NCI-H187 (cell line): ENCODE measurements at regions not wholly inside any gene's neighbourhood (a gene's known extent, or its start where the extent isn't known, plus 50 kb on each side); places are given as distances from the start of the nearest gene placed in this dataset.

Experiments
- DNase-seq, 2 experiments: peaks; one replicate each; lab custom pipeline; 2025; lab: John Stamatoyannopoulos, UW

DNA sequence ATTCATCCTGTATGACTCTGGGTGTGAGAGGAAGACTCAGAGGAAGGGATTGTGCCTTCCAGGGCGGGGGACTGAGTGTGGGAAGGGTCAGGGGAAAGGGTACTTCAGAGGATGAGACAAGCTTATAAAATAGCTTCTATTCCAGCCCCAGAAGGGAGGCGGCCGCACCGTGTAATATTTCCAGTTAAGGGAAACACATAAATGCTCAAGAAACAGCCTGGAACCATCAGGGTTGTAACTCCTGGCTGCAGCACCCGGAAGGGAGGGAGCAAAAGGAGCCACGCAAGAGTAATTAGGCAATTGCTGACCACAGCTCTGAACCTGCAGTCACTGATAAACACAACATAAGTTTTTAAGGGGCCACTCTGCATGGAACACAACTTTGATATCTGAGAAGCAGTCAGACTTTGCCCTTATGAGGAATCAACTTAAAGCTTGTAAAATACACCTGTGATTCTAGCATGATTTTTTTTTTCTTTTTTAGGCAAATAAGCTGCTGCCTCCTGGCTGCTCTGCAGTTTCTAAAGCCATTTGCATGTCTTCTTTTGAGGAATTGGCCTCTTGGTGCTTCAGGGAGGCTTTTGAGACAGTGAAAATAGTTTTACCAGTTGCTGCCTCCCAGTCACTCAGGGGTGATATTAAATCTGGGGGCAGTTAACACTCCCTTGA, 382.7 kb downstream of the ENC1 start:
- no peak for DNase-seq

- DNase-seq: no peak
Observed at GRCh38 chr5:74257060-74257527, 383.4 kb downstream of the ENC1 start.

- no peak for DNase-seq
Observed at GRCh38 chr5:74255692-74256392, 384.7 kb downstream of the ENC1 start.

GRCh38 chr5:74254257-74254656, 386.3 kb downstream of the ENC1 start:
- DNase-seq: no peak

- no peak for DNase-seq
Observed at GRCh38 chr5:74252044-74252443, 388.5 kb downstream of the ENC1 start.

DNA sequence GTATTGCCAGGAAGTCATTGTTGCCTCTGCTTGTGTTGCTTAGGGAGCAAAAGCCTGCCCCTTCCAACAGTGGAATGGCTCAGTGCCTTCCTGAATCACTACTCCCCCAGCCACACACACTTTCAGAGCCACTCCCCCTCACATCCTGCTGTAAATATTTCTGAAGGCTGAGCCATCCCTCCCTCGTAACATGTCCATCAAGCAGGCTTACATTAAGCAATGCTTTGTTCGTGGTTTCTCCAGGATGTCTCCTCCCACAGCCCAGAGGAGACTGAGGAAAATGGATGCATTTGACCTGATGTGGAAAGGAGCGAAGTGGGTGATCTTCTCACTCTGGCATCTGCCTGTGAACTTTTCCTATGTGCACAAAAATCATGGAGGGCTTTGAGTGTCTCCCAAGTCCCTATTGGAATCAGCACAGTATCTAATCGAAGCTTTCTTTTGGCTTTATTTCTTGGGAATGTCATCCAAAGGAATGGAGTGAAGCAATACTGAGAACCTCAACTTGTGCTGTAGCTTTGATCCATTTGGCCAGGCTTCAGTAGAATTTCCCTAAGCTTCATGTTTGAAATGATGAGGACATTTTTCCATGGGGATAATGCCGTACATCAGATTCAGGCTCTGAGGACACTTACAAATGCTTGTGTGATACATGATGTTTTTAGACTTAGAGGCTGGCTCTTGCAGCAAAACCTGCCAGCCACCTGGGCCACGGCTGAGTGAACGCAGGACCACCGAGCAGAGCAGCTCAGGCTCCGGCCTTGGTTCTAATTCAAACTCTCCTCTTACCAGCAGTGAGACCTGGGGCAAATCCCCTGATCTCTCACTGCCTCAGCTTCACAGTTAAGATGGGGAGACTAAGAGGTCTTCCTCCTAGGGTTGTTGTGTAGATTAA, 389.1 kb downstream of the ENC1 start:
- no peak for DNase-seq

DNA sequence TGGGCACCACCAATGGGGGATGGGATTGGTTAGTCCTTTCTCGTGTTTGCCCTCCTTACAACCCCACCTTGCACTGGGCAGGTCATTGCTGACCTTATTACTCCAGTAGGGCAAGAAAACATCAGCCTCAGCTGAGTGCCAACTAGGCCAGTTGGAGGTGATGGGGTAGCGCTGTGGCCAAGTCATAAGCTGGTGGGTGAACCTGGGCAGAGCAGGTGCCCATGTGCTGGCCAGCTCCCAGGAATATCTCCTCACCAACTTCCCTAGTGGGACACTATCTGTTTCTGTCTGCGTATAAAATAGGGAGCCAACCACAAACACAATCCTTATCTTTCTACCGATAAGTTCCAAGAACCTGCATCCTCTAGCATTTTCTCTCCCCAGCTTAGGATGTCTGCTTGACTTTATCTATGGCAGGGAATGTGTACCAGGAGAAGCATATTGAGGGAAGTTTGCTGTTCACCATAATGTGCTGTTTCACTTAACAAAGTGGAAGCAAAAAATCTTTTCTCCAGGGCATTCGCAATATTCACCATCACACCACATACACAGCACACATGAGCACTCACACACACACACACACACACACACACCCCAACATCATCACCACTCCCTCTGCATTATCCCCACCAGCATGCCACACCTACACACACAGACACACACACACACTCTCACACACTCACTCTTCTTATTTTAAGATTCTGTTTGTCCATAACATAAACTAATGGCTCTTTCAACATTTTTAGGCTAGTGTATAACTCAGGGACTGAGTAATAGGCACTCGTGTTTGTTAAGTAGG, 390.0 kb downstream of the ENC1 start:
- no peak for DNase-seq

DNA sequence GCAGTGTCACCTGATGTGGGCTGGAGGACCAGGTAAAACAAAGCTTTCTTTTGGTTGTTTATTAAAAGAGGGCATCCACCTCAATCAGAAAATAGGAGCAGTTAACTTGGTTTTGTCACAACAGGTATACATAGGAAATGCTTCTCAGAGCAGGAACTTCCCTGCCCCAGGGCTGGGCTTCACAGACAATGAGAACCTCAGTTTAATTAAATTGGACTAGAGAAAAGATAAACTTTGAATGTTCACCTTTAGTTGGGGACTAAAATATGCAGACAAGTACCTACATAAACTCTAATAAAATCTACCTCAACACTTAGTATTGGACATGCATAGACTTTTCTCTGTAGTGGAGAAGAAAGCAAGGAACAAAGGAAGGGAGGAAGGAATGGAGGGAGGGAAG, 392.0 kb downstream of the ENC1 start:
- no peak for DNase-seq

DNA sequence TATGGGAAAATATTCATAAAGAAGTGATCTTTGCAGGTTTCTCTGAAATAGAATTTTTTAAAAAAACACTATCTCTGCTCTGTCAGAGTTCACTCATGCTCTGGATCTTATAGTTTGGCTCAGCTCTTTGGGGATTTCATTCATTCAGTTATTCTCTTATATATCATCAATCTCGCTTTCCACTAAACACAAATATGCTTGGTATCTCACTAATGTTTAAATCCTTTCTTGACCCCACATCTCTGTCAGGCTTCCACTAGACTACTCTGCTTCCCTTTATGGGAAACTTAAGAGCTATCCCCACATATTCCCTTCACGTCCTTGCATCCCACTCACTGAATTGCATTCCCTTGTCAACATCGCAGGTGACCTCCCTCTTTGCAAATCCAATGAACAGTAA, 396.1 kb downstream of the ENC1 start:
- no peak for DNase-seq

DNA sequence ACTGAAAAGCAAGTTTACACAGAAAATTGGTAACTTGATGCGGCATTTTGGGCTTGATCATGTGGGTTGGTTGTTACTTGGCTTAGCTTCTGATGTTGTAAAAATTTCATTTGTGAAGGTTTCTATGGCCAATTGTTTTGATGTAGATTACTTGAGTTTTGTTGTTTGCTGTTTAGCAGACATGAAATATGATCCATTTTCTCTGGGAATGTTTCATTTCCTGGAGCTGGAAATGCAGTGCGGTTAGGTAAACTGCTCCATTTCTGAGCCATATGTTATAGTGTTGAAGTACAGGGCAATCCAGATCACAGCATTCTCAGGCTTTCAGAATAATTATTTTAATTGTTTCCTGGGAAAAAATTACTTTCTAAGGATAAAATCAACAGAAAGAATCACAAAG, 396.9 kb downstream of the ENC1 start:
- no peak for DNase-seq

DNA sequence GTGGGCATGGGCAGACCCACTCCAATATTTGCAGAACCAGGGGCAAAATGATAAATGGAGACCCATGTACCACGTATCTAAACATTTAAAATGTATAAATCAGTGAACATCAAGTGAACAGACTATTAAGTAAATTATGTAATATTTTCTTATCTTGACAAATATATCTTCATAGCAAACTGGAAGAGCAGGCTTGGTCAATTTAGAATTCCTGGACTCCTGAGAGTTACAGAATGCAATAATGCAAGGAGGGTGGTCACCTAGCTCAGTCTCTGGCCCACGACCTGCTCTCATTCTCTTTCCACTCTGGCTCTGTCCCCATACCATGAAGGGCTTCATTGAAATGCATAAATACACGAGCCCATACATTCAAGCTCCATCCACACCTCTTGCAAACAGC, 398.0 kb downstream of the ENC1 start:
- DNase-seq: no peak

DNA sequence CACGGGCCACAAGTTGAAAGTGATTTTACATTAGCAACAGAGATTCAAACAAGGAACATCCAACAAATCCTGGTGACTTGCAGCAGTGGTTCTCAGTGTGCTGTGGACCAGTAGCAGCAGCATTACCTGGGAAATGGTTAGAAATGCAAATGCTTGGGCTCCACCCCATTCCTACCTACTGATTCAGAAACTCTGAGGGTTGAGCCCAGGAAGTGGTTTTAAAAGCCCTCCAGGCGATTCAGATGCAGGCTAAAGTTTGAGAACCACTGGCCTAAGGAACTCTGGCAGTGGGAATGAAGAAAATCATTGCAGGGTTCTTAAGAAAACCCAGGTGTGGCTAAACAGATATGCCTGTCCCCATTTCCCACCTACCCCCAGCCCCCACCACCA, 398.8 kb downstream of the ENC1 start:
- no peak for DNase-seq

DNA sequence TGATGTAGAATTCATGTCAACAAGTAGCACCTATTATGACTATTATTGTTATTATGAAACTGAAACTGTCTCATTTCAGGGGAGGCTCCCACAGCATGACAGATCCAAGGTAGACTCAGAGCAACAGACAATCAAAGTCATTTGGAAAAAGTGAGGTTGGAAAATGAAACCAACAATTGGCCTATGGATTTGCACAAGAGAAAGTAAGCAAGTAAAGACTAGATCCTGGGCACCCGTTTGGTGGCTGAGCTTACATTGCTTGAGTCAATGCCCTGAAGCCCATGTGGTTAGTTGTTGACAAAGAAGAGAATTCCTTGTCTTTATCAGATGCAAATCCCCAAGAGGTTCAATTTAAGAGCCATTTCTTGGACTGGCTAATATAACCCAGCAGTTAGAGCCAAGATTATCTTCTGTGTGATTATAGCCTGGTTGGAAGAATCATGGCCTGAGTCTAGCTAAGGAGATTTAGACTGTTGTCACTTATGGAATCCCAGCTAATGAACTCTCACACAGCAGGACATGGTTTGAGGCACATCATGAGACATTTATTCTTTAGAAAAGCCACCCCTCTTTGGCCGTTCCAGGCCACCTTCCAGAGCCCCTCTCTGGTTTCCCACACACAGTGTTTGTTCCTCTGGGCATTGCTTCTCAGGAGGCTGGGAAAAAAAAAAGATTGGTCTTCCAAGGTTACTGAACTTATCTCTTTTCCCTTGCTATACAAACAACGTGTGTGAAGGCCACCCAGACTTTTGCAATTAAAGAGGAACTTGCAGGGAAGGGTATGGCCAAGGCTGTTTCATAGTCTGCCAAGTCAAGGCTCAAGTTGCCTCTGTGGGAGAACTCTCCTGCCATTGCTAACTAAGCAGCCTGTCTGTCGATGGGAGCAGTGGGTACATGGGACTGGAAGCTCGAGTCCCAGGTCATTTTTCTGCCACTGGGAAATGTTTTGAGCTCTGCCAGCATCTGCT, 399.5 kb downstream of the ENC1 start:
- DNase-seq: no peak

GRCh38 chr5:74239261-74239660, 401.3 kb downstream of the ENC1 start:
- DNase-seq: no peak

DNA sequence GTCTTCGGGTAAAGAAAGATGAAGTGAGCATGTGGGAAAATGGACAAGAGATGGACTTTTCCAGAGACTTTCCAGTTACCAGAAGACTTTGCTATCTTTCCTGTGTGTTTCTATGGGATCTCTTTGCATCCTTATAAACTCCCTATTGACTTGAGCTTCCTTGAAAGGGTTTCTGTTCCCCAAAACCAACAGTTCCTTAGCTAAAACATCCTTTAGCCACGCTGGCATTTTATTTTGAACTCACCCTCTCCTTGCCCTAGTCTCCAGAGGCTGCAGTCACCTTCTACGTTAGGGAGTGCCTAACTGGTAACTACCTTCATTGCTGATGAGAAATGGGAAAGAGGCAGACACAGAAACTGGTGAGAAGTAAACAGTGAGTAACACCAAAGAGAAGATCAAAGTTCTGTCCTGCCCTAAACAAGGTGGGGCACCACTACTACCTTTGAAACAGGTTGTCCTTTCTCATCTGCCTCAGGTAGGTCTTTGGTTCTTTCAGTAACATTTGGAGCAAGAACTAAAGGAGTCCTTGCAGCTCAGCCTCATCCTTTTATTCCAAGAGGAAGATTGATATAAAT, 402.9 kb downstream of the ENC1 start:
- DNase-seq: no peak

- DNase-seq: no peak
Observed at GRCh38 chr5:74235552-74235951, 405.0 kb downstream of the ENC1 start.

DNA sequence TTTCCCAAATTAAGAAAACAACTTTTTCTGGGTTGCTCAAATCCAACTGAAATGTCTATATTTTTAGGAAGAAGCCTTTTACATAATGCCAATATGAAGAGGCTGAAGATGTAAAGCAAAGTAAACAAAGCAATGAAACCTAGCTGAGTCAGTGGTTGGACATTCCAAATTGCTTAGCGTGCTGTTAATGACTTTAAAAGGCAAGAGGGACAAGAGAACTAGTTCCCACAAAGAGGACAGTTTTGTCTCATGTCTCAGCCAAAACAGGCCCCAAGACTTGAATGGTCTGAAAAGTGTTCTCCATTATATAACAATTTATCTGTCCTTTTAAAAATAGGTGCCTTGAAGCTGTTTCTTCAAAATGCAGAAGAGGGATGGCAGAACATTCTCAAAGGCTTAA, 407.0 kb downstream of the ENC1 start:
- no peak for DNase-seq

- no peak for DNase-seq
Observed at GRCh38 chr5:74233091-74233490, 407.4 kb downstream of the ENC1 start.

GRCh38 chr5:74232276-74232675, 408.3 kb downstream of the ENC1 start:
- DNase-seq: no peak

- DNase-seq: no peak
Observed at GRCh38 chr5:74231697-74232096, 408.8 kb downstream of the ENC1 start.
